ENCODE measurements at regions not wholly inside any gene's neighbourhood (a gene's known extent, or its start where the extent isn't known, plus 50 kb on each side); places are given as distances from the start of the nearest gene placed in this dataset.

GRCh38 chr2:6074089-6074643 lies 382.0 kb downstream of the SOX11 start:
- Histone ChIP-seq H3K36me3 (ENCODE audit: control insufficient read depth, insufficient read depth, low read length) (no peaks in the 10 kb centered on the region), H3K27me3 (ENCODE audit: control insufficient read depth, insufficient read depth, low read length) (no peaks in the 10 kb centered on the region), H3K9me3 (ENCODE audit: control insufficient read depth, insufficient read depth, low read length) (no peaks in the 10 kb centered on the region), H3K4me3 (ENCODE audit: low read depth, low read length) (no peak overlapping the region), H3K27ac (ENCODE audit: low read depth, low read length) (peak overlapping the region; percentile 92), H3K4me1 (ENCODE audit: control insufficient read depth, insufficient read depth, low read length) (peaks cover 19% of the 10 kb centered on the region)
- WGBS (ENCODE audit: insufficient coverage) = 20% methylated on average over 2 of the region's 9 CpGs
- peak in 2 of 6 donors; percentile 71 to 81 for DNase-seq (ENCODE audit: low read depth in 4 of 6, low spot score in 6 of 6)

- peaks cover 24% of the 10 kb centered on the region for H3K4me1 ChIP-seq (ENCODE audit: control insufficient read depth, insufficient read depth, low read length)
- 80% methylated on average over 1 of the region's 2 CpGs for WGBS (ENCODE audit: insufficient coverage)
- DNase-seq (ENCODE audit: low read depth in 4 of 6, low spot score in 6 of 6) = peak in 1 of 6 donors; percentile 28
- no peaks in the 10 kb centered on the region for H3K36me3 ChIP-seq (ENCODE audit: control insufficient read depth, insufficient read depth, low read length)
- H3K27ac ChIP-seq (ENCODE audit: low read depth, low read length) = no peak overlapping the region
- no peak overlapping the region for H3K4me3 ChIP-seq (ENCODE audit: low read depth, low read length)
- H3K27me3 ChIP-seq (ENCODE audit: control insufficient read depth, insufficient read depth, low read length) = no peaks in the 10 kb centered on the region
- no peaks in the 10 kb centered on the region for H3K9me3 ChIP-seq (ENCODE audit: control insufficient read depth, insufficient read depth, low read length)
These were observed 385.4 kb downstream of the SOX11 start for GRCh38 chr2:6077585-6077984.

- H3K9me3 ChIP-seq (ENCODE audit: control insufficient read depth, insufficient read depth, low read length) = no peaks in the 10 kb centered on the region
- WGBS (ENCODE audit: insufficient coverage) = no CpG with 5 or more reads among the region's 3 CpGs
- H3K27ac ChIP-seq (ENCODE audit: low read depth, low read length) = no peak overlapping the region
- H3K4me1 ChIP-seq (ENCODE audit: control insufficient read depth, insufficient read depth, low read length) = peaks cover 22% of the 10 kb centered on the region
- H3K36me3 ChIP-seq (ENCODE audit: control insufficient read depth, insufficient read depth, low read length) = no peaks in the 10 kb centered on the region
- no peak for DNase-seq (ENCODE audit: low read depth in 4 of 6, low spot score in 6 of 6)
- no peak overlapping the region for H3K4me3 ChIP-seq (ENCODE audit: low read depth, low read length)
- no peaks in the 10 kb centered on the region for H3K27me3 ChIP-seq (ENCODE audit: control insufficient read depth, insufficient read depth, low read length)
These were observed 386.2 kb downstream of the SOX11 start for GRCh38 chr2:6078414-6078813.

- H3K27ac ChIP-seq (ENCODE audit: low read depth, low read length) = no peak overlapping the region
- H3K9me3 ChIP-seq (ENCODE audit: control insufficient read depth, insufficient read depth, low read length) = no peaks in the 10 kb centered on the region
- H3K27me3 ChIP-seq (ENCODE audit: control insufficient read depth, insufficient read depth, low read length) = no peaks in the 10 kb centered on the region
- 96% methylated on average over 2 of the region's 5 CpGs for WGBS (ENCODE audit: insufficient coverage)
- no peaks in the 10 kb centered on the region for H3K36me3 ChIP-seq (ENCODE audit: control insufficient read depth, insufficient read depth, low read length)
- no peak overlapping the region for H3K4me3 ChIP-seq (ENCODE audit: low read depth, low read length)
- peaks cover 13% of the 10 kb centered on the region for H3K4me1 ChIP-seq (ENCODE audit: control insufficient read depth, insufficient read depth, low read length)
- no peak for DNase-seq (ENCODE audit: low read depth in 4 of 6, low spot score in 6 of 6)
These were observed 387.2 kb downstream of the SOX11 start for GRCh38 chr2:6079405-6079804.

- WGBS (ENCODE audit: insufficient coverage) = 32% methylated on average over 16 of the region's 22 CpGs
- Histone ChIP-seq H3K4me3 (ENCODE audit: low read depth, low read length) (peak overlapping the region; percentile 3), H3K36me3 (ENCODE audit: control insufficient read depth, insufficient read depth, low read length) (no peaks in the 10 kb centered on the region), H3K4me1 (ENCODE audit: control insufficient read depth, insufficient read depth, low read length) (peaks cover 12% of the 10 kb centered on the region), H3K9me3 (ENCODE audit: control insufficient read depth, insufficient read depth, low read length) (no peaks in the 10 kb centered on the region), H3K27ac (ENCODE audit: low read depth, low read length) (peak overlapping the region; percentile 61), H3K27me3 (ENCODE audit: control insufficient read depth, insufficient read depth, low read length) (no peaks in the 10 kb centered on the region)
- DNase-seq (ENCODE audit: low read depth in 4 of 6, low spot score in 6 of 6) = peak in 4 of 6 donors; percentile 42 to 91 (median 65)
These were observed 389.0 kb downstream of the SOX11 start for GRCh38 chr2:6080932-6081753.

- no peak overlapping the region for H3K4me3 ChIP-seq (ENCODE audit: low read depth, low read length)
- DNase-seq (ENCODE audit: low read depth in 4 of 6, low spot score in 6 of 6) = peak in 2 of 6 donors; percentile 36 to 49
- H3K36me3 ChIP-seq (ENCODE audit: control insufficient read depth, insufficient read depth, low read length) = no peaks in the 10 kb centered on the region
- H3K9me3 ChIP-seq (ENCODE audit: control insufficient read depth, insufficient read depth, low read length) = no peaks in the 10 kb centered on the region
- no peaks in the 10 kb centered on the region for H3K27me3 ChIP-seq (ENCODE audit: control insufficient read depth, insufficient read depth, low read length)
- H3K4me1 ChIP-seq (ENCODE audit: control insufficient read depth, insufficient read depth, low read length) = peaks cover 12% of the 10 kb centered on the region
- WGBS (ENCODE audit: insufficient coverage) = 42% methylated on average over 2 of the region's 5 CpGs
- H3K27ac ChIP-seq (ENCODE audit: low read depth, low read length) = peak overlapping the region; percentile 61
These were observed 389.9 kb downstream of the SOX11 start for GRCh38 chr2:6081955-6082624.

GRCh38 chr2:6082625-6083018 lies 390.4 kb downstream of the SOX11 start:
- peak in 1 of 6 donors; percentile 39 for DNase-seq (ENCODE audit: low read depth in 4 of 6, low spot score in 6 of 6)
- Histone ChIP-seq H3K4me1 (ENCODE audit: control insufficient read depth, insufficient read depth, low read length) (peaks cover 12% of the 10 kb centered on the region), H3K27me3 (ENCODE audit: control insufficient read depth, insufficient read depth, low read length) (no peaks in the 10 kb centered on the region), H3K9me3 (ENCODE audit: control insufficient read depth, insufficient read depth, low read length) (no peaks in the 10 kb centered on the region), H3K4me3 (ENCODE audit: low read depth, low read length) (no peak overlapping the region), H3K36me3 (ENCODE audit: control insufficient read depth, insufficient read depth, low read length) (no peaks in the 10 kb centered on the region), H3K27ac (ENCODE audit: low read depth, low read length) (no peak overlapping the region)

- Histone ChIP-seq H3K36me3 (ENCODE audit: control insufficient read depth, insufficient read depth, low read length) (no peaks in the 10 kb centered on the region), H3K27me3 (ENCODE audit: control insufficient read depth, insufficient read depth, low read length) (no peaks in the 10 kb centered on the region), H3K4me1 (ENCODE audit: control insufficient read depth, insufficient read depth, low read length) (peaks cover 12% of the 10 kb centered on the region), H3K4me3 (ENCODE audit: low read depth, low read length) (no peak overlapping the region), H3K27ac (ENCODE audit: low read depth, low read length) (no peak overlapping the region), H3K9me3 (ENCODE audit: control insufficient read depth, insufficient read depth, low read length) (no peaks in the 10 kb centered on the region)
- DNase-seq (ENCODE audit: low read depth in 4 of 6, low spot score in 6 of 6) = peak in 2 of 6 donors; percentile 36 to 68
- WGBS (ENCODE audit: insufficient coverage) = no CpG with 5 or more reads among the region's 2 CpGs
These were observed 391.0 kb downstream of the SOX11 start for GRCh38 chr2:6083136-6083535.

- peak in 1 of 6 donors; percentile 8 for DNase-seq (ENCODE audit: low read depth in 4 of 6, low spot score in 6 of 6)
- Histone ChIP-seq H3K4me3 (ENCODE audit: low read depth, low read length) (no peak overlapping the region), H3K27me3 (ENCODE audit: control insufficient read depth, insufficient read depth, low read length) (no peaks in the 10 kb centered on the region), H3K9me3 (ENCODE audit: control insufficient read depth, insufficient read depth, low read length) (no peaks in the 10 kb centered on the region), H3K27ac (ENCODE audit: low read depth, low read length) (no peak overlapping the region), H3K36me3 (ENCODE audit: control insufficient read depth, insufficient read depth, low read length) (no peaks in the 10 kb centered on the region), H3K4me1 (ENCODE audit: control insufficient read depth, insufficient read depth, low read length) (no peaks in the 10 kb centered on the region)
- WGBS (ENCODE audit: insufficient coverage) = no CpG with 5 or more reads among the region's 3 CpGs
These were observed 397.3 kb downstream of the SOX11 start for GRCh38 chr2:6089474-6089873.

Measured in spinal cord (tissue), 9 donors.